Nephron (organoid): ENCODE measurements at regions not wholly inside any gene's neighbourhood (a gene's known extent, or its start where the extent isn't known, plus 50 kb on each side); places are given as distances from the start of the nearest gene placed in this dataset.

Experiments used
- H3K27ac Mint-ChIP-seq, 3 experiments: 2 replicates each; pipeline ENCODE4 v1.8.0; 2020; ENCODE audit warnings: mixed read lengths in 3 of 3, mild to moderate bottlenecking in 2 of 3, moderate library complexity in 1 of 3
- H3K27me3 Mint-ChIP-seq: 2 replicates; pipeline ENCODE4 v1.8.0; 2021; ENCODE audit warnings: low read depth, mild to moderate bottlenecking, moderate library complexity, mixed read lengths
- H3K36me3 Mint-ChIP-seq: 2 replicates; pipeline ENCODE4 v1.8.0; 2020; ENCODE audit warnings: low read depth, mixed read lengths
- H3K4me1 Mint-ChIP-seq: 2 replicates; pipeline ENCODE4 v1.8.0; 2020; ENCODE audit warnings: mixed read lengths
- H3K4me3 Mint-ChIP-seq, 3 experiments: 2 replicates each; pipeline ENCODE4 v1.8.0; 2020; ENCODE audit warnings: mild to moderate bottlenecking in 3 of 3, mixed read lengths in 3 of 3, moderate library complexity in 2 of 3
- H3K9me3 Mint-ChIP-seq: 2 replicates; pipeline ENCODE4 v1.8.0; 2020; ENCODE audit warnings: mixed read lengths
- TF ChIP-seq, protein P1 (sequence below), 3 experiments: fragments of 200-600 bp; sonication (generic); IDR thresholded peaks; one replicate each; pipeline ENCODE4 v1.5.0; 2021; ENCODE audit warnings: antibody characterized with exemption in 3 of 3; ENCODE audit not compliant: unreplicated experiment in 3 of 3

DNA sequence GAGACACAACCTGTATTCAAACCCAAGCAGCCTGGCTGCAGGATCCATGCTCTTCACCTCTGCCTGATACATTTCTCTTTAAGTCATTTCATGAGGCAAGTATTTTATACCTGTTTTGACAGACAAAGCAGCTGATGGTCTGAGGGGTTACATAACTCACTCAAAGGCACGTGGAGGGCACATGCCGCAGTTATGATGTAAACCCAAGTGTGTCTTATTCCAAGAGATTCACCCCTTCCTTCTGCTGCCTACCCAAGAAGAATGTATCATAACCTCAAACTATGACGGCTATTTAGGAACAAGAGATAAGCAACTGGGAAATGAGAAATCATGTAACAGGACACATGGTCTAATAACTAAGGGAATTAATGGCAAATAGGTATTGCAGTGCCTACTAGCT is 329.8 kb upstream of the TMPO start:
- Mint-ChIP-seq H3K4me1 (no peaks in the 10 kb centered on the region), H3K4me3 (no peak overlapping the region), H3K27me3 (peaks cover 3% of the 10 kb centered on the region), H3K9me3 (no peaks in the 10 kb centered on the region), H3K27ac (no peak overlapping the region), H3K36me3 (no peaks in the 10 kb centered on the region)
- TF ChIP-seq, protein P1, sequence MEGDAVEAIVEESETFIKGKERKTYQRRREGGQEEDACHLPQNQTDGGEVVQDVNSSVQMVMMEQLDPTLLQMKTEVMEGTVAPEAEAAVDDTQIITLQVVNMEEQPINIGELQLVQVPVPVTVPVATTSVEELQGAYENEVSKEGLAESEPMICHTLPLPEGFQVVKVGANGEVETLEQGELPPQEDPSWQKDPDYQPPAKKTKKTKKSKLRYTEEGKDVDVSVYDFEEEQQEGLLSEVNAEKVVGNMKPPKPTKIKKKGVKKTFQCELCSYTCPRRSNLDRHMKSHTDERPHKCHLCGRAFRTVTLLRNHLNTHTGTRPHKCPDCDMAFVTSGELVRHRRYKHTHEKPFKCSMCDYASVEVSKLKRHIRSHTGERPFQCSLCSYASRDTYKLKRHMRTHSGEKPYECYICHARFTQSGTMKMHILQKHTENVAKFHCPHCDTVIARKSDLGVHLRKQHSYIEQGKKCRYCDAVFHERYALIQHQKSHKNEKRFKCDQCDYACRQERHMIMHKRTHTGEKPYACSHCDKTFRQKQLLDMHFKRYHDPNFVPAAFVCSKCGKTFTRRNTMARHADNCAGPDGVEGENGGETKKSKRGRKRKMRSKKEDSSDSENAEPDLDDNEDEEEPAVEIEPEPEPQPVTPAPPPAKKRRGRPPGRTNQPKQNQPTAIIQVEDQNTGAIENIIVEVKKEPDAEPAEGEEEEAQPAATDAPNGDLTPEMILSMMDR (IDR thresholded peaks at IDR 0.05; ENCODE audit: unreplicated experiment in 3 of 3), result no peak

DNA sequence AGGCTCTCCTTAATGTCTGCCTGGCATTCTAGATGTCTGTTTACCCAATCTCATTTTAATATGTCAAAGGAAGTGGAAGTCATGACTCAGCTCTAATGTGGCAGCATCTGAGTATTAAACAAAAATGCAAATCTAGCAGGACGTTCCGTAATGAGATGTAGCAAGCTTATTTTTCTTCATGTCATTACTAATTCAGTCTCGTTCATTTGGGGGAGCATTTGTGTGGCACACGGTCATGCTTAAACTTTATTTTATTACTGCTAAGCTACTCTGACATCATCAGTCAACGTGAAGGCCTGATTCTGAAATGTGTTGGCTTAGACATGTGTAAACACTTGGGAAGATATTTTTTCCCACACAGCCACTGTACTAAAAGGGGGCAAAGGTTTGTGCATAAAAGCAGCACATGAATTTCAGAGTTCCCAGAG is 326.7 kb upstream of the TMPO start:
- H3K4me1 Mint-ChIP-seq, result no peaks in the 10 kb centered on the region
- H3K4me3 Mint-ChIP-seq, result no peak overlapping the region

DNA sequence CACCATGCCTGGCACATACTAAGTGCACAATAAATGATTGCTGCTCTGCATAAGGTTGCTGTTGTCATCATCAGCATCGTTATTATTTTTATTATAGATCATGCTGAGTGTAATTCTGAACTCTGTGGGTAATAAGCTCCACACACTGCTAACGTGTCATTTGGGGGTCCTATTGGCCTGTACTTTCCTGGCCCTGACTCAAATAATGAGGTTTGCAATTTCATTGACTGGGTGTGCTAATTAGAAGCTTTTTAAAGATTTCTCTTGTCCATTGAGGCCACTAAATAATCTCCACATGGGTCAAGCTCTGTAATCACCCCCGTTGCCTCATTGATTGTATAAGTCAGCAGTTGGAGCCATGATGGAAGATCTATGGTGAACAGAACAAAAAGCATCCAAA is 320.8 kb upstream of the TMPO start:
- Mint-ChIP-seq H3K27me3 (peaks cover 4% of the 10 kb centered on the region), H3K4me1 (no peaks in the 10 kb centered on the region), H3K36me3 (no peaks in the 10 kb centered on the region), H3K27ac (no peak overlapping the region), H3K4me3 (no peak overlapping the region), H3K9me3 (no peaks in the 10 kb centered on the region)
- TF ChIP-seq, protein P1 (IDR thresholded peaks at IDR 0.05; ENCODE audit: unreplicated experiment in 3 of 3), result no peak

More for the DNA sequence above, 326.7 kb upstream of the TMPO start:
- H3K27ac Mint-ChIP-seq, result peak overlapping the region in 1 of 3 experiments; percentile 0
- H3K36me3 Mint-ChIP-seq, result no peaks in the 10 kb centered on the region
- no peaks in the 10 kb centered on the region for H3K27me3 Mint-ChIP-seq
- H3K9me3 Mint-ChIP-seq, result no peaks in the 10 kb centered on the region
- TF ChIP-seq, protein P1 (IDR thresholded peaks at IDR 0.05; ENCODE audit: unreplicated experiment in 3 of 3), result no peak

DNA sequence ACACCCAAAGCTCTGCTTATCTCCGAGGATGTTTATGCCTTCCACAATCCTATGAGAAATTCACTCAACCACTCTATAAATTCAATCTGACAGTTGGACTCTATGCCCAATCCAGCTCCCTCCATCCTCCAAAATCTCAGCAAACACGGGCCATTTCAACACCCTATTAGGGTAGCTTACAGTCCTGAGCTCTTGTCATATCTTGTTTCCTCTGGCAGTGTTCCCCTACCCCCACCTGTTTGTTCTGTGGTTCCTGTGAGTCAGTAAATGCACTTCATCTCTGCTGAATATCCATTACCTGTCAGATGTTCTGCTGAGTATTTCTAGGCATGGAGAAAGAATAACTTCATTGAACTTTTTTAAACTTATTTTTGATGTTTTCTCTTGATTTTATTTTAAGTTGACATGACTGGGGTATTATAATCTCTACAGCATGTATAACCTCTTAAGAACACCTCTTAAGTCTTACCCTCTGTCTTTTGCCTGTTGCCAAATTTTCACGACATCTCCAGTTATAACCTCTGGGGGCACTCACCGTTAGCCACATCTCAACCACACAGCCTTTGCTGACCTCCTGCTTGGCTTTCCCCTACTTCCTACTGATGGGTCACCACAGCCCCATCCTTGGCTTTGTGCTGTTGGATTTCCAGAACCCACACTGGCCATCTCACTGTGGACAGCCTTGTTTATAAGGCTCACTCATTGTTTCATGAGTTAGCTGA is 317.0 kb upstream of the TMPO start:
- Mint-ChIP-seq H3K27ac (no peak overlapping the region), H3K27me3 (peaks cover 10% of the 10 kb centered on the region)

DNA sequence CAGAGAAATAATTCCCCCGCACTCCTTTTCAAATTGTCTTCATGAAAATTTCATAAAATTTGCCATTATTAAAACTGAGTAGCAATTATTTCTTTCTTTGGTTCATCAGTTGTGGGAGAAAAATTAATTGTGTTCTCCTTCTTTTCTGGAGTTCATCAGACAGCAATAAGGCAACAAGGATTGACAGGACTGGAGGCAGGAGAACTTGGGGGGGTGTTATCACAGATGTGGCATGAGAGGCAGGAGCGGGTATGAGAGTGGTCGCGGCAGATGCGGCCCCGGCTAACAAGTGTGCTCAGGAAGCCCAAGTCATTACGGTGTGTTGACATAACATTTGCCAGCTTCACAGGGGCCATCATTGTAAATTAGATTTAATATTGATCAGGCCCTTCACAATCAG is 306.6 kb upstream of the TMPO start:
- Mint-ChIP-seq H3K9me3 (peaks cover 27% of the 10 kb centered on the region), H3K4me1 (peaks cover 15% of the 10 kb centered on the region), H3K27ac (no peak overlapping the region), H3K4me3 (no peak overlapping the region), H3K27me3 (peaks cover 4% of the 10 kb centered on the region), H3K36me3 (peaks cover 3% of the 10 kb centered on the region)
- TF ChIP-seq, protein P1 (IDR thresholded peaks at IDR 0.05; ENCODE audit: unreplicated experiment in 3 of 3), result no peak

More for the DNA sequence above, 317.0 kb upstream of the TMPO start:
- H3K9me3 Mint-ChIP-seq, result peaks cover 9% of the 10 kb centered on the region
- H3K36me3 Mint-ChIP-seq, result no peaks in the 10 kb centered on the region
- H3K4me1 Mint-ChIP-seq, result no peaks in the 10 kb centered on the region
- TF ChIP-seq, protein P1 (IDR thresholded peaks at IDR 0.05; ENCODE audit: unreplicated experiment in 3 of 3), result no peak
- no peak overlapping the region for H3K4me3 Mint-ChIP-seq
